ENCODE measurements at regions not wholly inside any gene's neighbourhood (a gene's known extent, or its start where the extent isn't known, plus 50 kb on each side); places are given as distances from the start of the nearest gene placed in this dataset.
"Not testable (repeated sequence)": the region's sequence is repeated elsewhere in the genome, so short reads cannot be mapped to it uniquely, and the experiment has no call there.

DNA sequence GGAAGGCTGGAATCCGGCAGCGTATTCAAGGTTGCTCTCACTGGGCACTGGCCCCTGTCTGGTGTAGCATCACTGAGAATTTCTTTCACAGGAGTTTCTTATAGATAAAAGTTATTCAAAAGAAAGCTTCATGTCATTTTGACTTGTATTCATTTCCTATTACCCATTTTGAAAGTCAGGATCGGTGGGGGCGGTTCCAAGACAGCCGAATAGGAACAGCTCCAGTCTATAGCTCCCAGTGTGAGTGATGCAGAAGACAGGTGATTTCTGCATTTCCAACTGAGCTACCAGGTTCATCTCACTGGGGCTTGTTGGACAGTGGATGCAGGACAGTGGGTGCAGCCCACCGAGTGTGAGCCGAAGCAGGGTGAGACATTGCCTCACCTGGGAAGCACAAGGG is 51.5 kb upstream of the CDC42EP3 start:
- not testable (repeated sequence) for H3K4me1 Mint-ChIP-seq; H4K20me1 ChIP-seq (ENCODE audit: control insufficient read depth, insufficient read depth, insufficient read length); H3K9me3 ChIP-seq (ENCODE audit: control insufficient read depth, low read depth, low read length); H3K79me1 ChIP-seq (ENCODE audit: insufficient read depth, low read depth, low read length, poor library complexity, severe bottlenecking); H3K14ac ChIP-seq (ENCODE audit: insufficient read depth, low read length); H3K4me2 ChIP-seq (ENCODE audit: insufficient read depth, insufficient read length, low read length); H2BK20ac ChIP-seq (ENCODE audit: low read depth, low read length, poor library complexity, severe bottlenecking); H3K27ac ChIP-seq (ENCODE audit: insufficient read length, low read depth, low read length); H3K27me3 Mint-ChIP-seq (ENCODE audit: low read depth); H3K18ac ChIP-seq (ENCODE audit: insufficient read length, low read depth, low read length); H4K5ac ChIP-seq (ENCODE audit: insufficient read length, low read depth, low read length); H2AFZ ChIP-seq (ENCODE audit: low read length); H2BK15ac ChIP-seq (ENCODE audit: low read depth, low read length); H2BK12ac ChIP-seq (ENCODE audit: insufficient read length, low read depth, low read length); H3K4me3 Mint-ChIP-seq; H3K27me3 ChIP-seq (ENCODE audit: insufficient read depth, low read length); H2BK120ac ChIP-seq (ENCODE audit: low read depth, low read length, poor library complexity, severe bottlenecking); H3K79me2 ChIP-seq (ENCODE audit: insufficient read depth, low read length); H2AK5ac ChIP-seq (ENCODE audit: insufficient read length, low read length); DNase-seq; H3K4me1 ChIP-seq (ENCODE audit: insufficient read depth, low read length); H4K8ac ChIP-seq (replicated peaks; ENCODE audit: insufficient read length, low read depth, low read length); H3K56ac ChIP-seq (ENCODE audit: insufficient read length, low read depth, low read length); H3K9ac ChIP-seq (ENCODE audit: extremely low read depth, insufficient read length, low read length); H3T11ph ChIP-seq (ENCODE audit: low read length); H2BK5ac ChIP-seq (ENCODE audit: insufficient read length, low read length); H4K91ac ChIP-seq (ENCODE audit: insufficient read length, low read depth, low read length); H3K23me2 ChIP-seq (ENCODE audit: insufficient read length, low read depth, low read length, poor library complexity, severe bottlenecking); H3K4ac ChIP-seq (ENCODE audit: low read depth, low read length); H3K27ac Mint-ChIP-seq; H3K23ac ChIP-seq (ENCODE audit: insufficient read length, low read depth, low read length)
- H3K9me3 Mint-ChIP-seq = peaks cover 27 to 32% of the 10 kb centered on the region in 2 experiments
- WGBS (ENCODE audit: extremely low coverage, insufficient read length, low lambda C conversion rate) = no CpG with 5 or more reads among the region's 7 CpGs
- peaks cover 7 to 17% (median 11%) of the 10 kb centered on the region in 3 experiments for H3K36me3 Mint-ChIP-seq (ENCODE audit: insufficient read depth in 1 of 3, low read depth in 3 of 3)
